Cardiac muscle cell (in vitro differentiated cells and primary cell): ENCODE measurements at regions not wholly inside any gene's neighbourhood (a gene's known extent, or its start where the extent isn't known, plus 50 kb on each side); places are given as distances from the start of the nearest gene placed in this dataset.

Experiments used
- DNase-seq, 2 donors: peaks; one replicate each; pipeline versions ENCODE4 v3.0.0 to v3.0.0-alpha.2; 2010 to 2017; ENCODE audit warnings: low read depth in 1 of 2, low spot score in 1 of 2
- H3K27ac ChIP-seq: fragments of 200-600 bp; sonication (generic); 2 replicates; pipeline ENCODE4 v1.5.1; 2016
- H3K27me3 ChIP-seq: fragments of 200-600 bp; sonication (generic); 2 replicates; pipeline ENCODE4 v1.6.0; 2016; ENCODE audit warnings: control low read depth
- H3K36me3 ChIP-seq: fragments of 200-600 bp; sonication (generic); 2 replicates; pipeline ENCODE4 v1.5.1; 2016; ENCODE audit warnings: control low read depth
- H3K4me1 ChIP-seq: fragments of 200-600 bp; sonication (generic); 2 replicates; pipeline ENCODE4 v1.8.1; 2017; ENCODE audit warnings: low read depth, mild to moderate bottlenecking, mixed run types
- H3K4me3 ChIP-seq: fragments of 200-600 bp; sonication (generic); 2 replicates; pipeline ENCODE4 v1.5.1; 2016; ENCODE audit warnings: mild to moderate bottlenecking
- H3K9me3 ChIP-seq: fragments of 200-600 bp; sonication (generic); 2 replicates; pipeline ENCODE4 v1.5.1; 2017; ENCODE audit warnings: low read depth, mild to moderate bottlenecking, control low read depth
- TF ChIP-seq, protein P1 (sequence below): IDR thresholded peaks from 2 replicates; pipeline ENCODE4 v1.5.1; 2012; ENCODE audit warnings: low read depth, mild to moderate bottlenecking, low read length

DNA sequence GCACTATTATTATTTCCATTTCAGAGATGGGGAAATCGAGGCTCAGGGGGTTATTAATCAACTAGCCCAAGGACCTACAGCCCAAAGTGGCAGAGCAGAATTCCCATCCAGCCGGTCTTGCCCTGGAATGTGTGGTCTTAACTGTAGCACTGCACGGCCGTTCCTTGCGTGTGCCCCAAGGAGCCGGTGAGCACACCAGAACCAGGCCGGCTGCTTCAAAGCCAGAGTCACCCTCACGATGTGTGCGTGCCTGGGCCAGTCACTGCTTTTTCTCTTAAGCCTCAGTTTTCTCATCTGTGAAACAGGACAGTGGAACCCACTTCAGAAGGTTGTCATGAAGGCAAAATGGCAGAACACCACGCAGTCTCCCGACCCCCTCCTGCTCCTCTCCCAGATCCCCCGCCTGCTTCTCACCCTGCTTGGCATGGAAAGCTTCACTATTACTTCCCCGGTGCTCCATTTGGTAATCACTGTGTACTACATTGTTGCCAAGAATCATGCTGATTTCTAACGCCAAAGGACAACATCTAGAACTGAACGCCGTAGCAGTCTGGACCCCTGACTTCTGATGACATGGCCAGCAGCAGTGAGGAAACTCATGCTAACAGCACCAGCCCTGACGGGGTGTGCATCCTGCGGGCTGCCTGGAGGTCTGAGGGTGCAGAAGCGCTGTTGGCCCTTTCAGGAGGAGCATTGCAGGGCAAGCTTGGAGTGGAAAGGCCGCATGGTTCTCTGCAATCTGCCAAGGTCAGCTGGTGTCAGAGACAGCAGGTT, 106.8 kb upstream of the B3GAT1 start:
- no peaks in the 10 kb centered on the region for H3K9me3 ChIP-seq
- TF ChIP-seq, protein P1, sequence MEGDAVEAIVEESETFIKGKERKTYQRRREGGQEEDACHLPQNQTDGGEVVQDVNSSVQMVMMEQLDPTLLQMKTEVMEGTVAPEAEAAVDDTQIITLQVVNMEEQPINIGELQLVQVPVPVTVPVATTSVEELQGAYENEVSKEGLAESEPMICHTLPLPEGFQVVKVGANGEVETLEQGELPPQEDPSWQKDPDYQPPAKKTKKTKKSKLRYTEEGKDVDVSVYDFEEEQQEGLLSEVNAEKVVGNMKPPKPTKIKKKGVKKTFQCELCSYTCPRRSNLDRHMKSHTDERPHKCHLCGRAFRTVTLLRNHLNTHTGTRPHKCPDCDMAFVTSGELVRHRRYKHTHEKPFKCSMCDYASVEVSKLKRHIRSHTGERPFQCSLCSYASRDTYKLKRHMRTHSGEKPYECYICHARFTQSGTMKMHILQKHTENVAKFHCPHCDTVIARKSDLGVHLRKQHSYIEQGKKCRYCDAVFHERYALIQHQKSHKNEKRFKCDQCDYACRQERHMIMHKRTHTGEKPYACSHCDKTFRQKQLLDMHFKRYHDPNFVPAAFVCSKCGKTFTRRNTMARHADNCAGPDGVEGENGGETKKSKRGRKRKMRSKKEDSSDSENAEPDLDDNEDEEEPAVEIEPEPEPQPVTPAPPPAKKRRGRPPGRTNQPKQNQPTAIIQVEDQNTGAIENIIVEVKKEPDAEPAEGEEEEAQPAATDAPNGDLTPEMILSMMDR, result no peak
- H3K27ac ChIP-seq, result no peak overlapping the region
- H3K4me1 ChIP-seq, result peaks cover 6% of the 10 kb centered on the region
- H3K36me3 ChIP-seq, result no peaks in the 10 kb centered on the region
- no peak for DNase-seq
- no peak overlapping the region for H3K4me3 ChIP-seq
- no peaks in the 10 kb centered on the region for H3K27me3 ChIP-seq

DNA sequence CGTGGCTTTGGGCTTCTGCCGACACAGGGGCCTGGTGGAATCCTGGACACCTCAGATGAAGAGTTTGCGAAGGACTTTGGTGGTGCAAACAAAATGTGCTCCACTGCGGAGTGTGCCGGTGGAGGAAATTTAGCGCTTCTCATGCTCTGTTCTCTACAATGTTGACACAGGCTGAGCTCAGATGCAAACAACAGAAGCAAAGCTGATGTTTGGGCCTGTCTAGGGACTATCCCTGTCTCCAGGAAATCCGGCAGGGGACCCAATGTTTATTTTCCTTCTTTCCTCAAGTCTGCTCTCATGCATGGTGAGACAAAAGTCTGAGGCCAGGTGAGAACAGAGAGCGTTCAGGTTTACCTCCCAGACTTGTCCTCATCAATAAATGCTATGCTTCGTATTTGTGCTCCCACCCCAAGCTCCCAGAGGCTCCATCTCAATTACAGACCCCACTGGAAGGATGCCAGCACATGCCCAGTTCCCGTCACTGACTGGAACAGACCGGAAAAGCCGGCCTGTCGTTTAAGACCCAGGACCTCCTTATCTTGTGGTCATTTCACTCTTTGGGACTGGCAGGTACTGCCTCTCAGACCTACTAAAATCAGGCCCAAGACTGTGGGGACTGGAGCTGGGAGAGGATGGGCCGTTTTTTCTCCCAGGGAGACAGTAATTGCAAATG, 105.7 kb upstream of the B3GAT1 start:
- TF ChIP-seq, protein P1, result no peak
- no peak for DNase-seq

DNA sequence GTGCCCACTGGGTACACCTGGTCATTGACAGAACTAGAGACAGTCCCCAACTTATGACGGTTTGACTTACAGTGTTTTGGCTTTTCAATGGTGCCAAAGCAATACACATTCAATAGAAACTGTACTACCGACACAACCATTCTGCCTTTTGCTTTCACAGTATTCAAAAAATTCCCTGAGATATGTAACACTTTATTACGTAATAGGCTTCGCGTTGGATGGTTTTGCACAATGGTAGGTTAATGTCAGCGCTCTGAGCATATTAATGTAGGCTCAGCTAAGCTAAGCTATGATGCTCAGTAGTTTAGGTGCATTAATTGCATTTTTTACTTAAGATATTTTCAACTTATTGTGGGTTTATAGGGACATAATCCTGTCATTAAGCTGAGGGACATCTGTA, 105.1 kb upstream of the B3GAT1 start:
- DNase-seq, result no peak
- H3K4me3 ChIP-seq, result no peak overlapping the region
- peaks cover 6% of the 10 kb centered on the region for H3K4me1 ChIP-seq
- TF ChIP-seq, protein P1, result no peak
- no peaks in the 10 kb centered on the region for H3K9me3 ChIP-seq
- H3K27ac ChIP-seq, result no peak overlapping the region
- H3K36me3 ChIP-seq, result no peaks in the 10 kb centered on the region
- peaks cover 8% of the 10 kb centered on the region for H3K27me3 ChIP-seq

More for the DNA sequence above, 105.7 kb upstream of the B3GAT1 start:
- Histone ChIP-seq H3K27ac (no peak overlapping the region), H3K4me1 (peaks cover 6% of the 10 kb centered on the region), H3K4me3 (no peak overlapping the region), H3K36me3 (no peaks in the 10 kb centered on the region), H3K27me3 (peaks cover 5% of the 10 kb centered on the region), H3K9me3 (no peaks in the 10 kb centered on the region)

DNA sequence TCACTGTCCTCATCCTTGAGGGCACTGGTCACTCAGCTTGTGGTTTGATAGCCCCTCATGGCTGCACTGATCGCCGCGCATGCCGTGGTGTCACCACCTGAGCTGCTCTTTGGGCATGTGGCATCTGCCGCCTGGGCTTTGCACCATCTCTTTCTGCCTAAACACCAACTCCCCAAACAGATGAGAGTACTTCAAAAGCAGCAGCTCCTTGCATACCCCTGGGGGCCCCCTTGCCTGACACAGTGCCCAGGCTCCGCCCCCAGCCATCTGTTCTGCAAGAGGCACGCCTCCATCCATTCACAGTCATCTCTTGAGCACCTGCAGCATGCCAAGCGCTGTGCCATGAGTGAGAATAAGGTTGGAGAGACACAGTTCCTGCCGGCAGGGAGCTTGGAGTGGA, 104.5 kb upstream of the B3GAT1 start:
- no peaks in the 10 kb centered on the region for H3K9me3 ChIP-seq
- H3K27me3 ChIP-seq, result peaks cover 13% of the 10 kb centered on the region
- H3K36me3 ChIP-seq, result no peaks in the 10 kb centered on the region
- peaks cover 6% of the 10 kb centered on the region for H3K4me1 ChIP-seq
- no peak overlapping the region for H3K27ac ChIP-seq
- no peak overlapping the region for H3K4me3 ChIP-seq
- no peak for DNase-seq
- TF ChIP-seq, protein P1, result no peak

DNA sequence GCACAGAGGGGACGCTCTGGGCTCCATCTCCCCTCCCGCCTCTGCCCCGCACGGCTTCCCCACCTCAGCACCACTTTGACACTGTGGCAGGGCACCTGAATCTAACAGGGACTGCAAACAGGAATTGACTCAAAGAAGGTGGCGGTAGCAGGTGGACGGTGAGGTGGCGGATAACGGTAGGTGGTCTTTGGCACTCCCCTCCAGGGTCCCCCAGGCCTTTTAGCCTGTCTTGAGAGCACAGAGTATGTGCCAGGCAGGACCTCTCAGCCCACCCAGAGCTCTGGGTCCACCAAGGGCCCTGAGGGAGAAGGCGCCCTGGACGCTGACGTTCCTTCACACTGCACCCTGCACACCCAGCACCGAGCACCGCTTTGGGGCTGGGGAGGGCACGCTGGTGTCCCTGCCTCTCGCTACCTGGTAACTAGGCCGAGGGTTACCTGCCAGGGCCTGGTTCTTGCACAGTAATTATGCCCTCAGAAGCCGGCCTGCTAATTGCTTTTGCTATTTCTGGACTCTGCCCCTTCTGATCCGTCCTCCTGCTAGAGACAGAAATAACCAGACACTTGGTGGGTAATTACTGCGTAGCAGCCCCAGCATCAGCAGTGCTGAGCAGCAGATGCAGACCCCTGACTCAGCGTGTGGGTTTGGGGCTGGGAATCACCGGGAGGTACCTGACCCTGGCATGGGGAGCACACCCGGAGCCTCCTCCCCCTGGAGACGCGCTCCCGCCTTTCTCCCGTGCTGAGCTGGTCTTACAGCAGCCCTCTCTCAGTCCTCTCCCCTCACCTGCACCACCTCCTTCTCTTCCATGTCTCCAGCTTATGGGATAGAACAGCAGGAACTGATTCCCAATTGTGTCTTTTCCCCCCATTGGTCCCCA, 103.3 kb upstream of the B3GAT1 start:
- no peaks in the 10 kb centered on the region for H3K9me3 ChIP-seq
- peaks cover 13% of the 10 kb centered on the region for H3K27me3 ChIP-seq
- peaks cover 6% of the 10 kb centered on the region for H3K4me1 ChIP-seq
- H3K4me3 ChIP-seq, result no peak overlapping the region
- TF ChIP-seq, protein P1, result no peak
- H3K36me3 ChIP-seq, result no peaks in the 10 kb centered on the region
- H3K27ac ChIP-seq, result no peak overlapping the region
- DNase-seq, result no peak
